ENCODE measurements at regions not wholly inside any gene's neighbourhood (a gene's known extent, or its start where the extent isn't known, plus 50 kb on each side); places are given as distances from the start of the nearest gene placed in this dataset.

DNA sequence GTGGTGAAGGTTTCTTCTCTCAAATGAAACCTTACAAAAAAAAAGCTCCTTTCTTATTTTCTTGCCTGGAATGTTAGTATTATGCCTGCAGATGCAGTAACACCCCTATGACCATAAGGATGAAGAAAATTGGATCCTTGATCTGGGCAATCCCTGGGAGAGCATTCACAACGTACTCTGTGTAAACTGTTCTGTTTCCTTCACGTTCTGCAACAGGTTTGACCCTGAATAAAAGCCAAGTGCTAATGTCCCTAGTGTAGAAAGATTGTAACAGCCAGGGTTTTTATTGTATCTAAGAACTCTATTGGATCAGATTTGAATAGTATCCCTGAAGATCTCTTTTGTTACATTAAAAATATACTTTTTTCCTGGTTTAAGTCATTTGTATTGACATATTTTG, 1639.6 kb upstream of the ACO1 start:
- FAIRE-seq (no peak), ATAC-seq (no peak), DNase-seq (ENCODE audit: low spot score) (no peak)
- ChIA-PET CTCF (ENCODE audit: low intra/inter-chr PET ratio, low total read pairs) (no interaction called here), POLR2A (no interaction called here)
- H3K27me3 ChIP-seq (ENCODE audit: control insufficient read depth in 1 of 2, insufficient read depth in 2 of 2, low read length in 2 of 2): no peaks in the 10 kb centered on the region
- no peaks in the 10 kb centered on the region for H3K36me3 ChIP-seq (replicated peaks in 1 of 2; ENCODE audit: control insufficient read depth in 1 of 2, insufficient read depth in 2 of 2, low read length in 2 of 2)
- intact Hi-C loops (cut with micrococcal nuclease; ENCODE audit: unreplicated experiment) (no loop called here), in situ Hi-C loops (cut with HindIII; ENCODE audit: extremely low pct_ligation_motif_present, low pct_unique_long_range_greater_than_20kb) (no loop called here)
- TF ChIP-seq HNRNPL (IDR thresholded peaks at IDR 0.05; ENCODE audit: low read depth, low read length) (no peak), MXI1 (IDR thresholded peaks at IDR 0.05; ENCODE audit: borderline replicate concordance, low read depth, low read length) (no peak), ONECUT2 (CRISPR knock-in tag; IDR thresholded peaks at IDR 0.05) (no peak), GATA4 (IDR thresholded peaks at IDR 0.05; ENCODE audit: borderline replicate concordance, low read depth) (no peak), ZNF83 (CRISPR knock-in tag; IDR thresholded peaks at IDR 0.05; ENCODE audit: borderline replicate concordance) (no peak), ZNF775 (CRISPR knock-in tag; IDR thresholded peaks at IDR 0.05; ENCODE audit: borderline replicate concordance) (no peak), NFE2L1 (CRISPR knock-in tag; IDR thresholded peaks at IDR 0.05; ENCODE audit: borderline replicate concordance) (no peak), JDP2 (CRISPR knock-in tag; IDR thresholded peaks at IDR 0.05; ENCODE audit: borderline replicate concordance) (no peak)
- TF ChIP-seq, protein P1, sequence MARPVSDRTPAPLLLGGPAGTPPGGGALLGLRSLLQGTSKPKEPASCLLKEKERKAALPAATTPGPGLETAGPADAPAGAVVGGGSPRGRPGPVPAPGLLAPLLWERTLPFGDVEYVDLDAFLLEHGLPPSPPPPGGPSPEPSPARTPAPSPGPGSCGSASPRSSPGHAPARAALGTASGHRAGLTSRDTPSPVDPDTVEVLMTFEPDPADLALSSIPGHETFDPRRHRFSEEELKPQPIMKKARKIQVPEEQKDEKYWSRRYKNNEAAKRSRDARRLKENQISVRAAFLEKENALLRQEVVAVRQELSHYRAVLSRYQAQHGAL (CRISPR knock-in tag; IDR thresholded peaks at IDR 0.05; ENCODE audit: not compliant biosample characterization): no peak
- TF ChIP-seq, protein P2, sequence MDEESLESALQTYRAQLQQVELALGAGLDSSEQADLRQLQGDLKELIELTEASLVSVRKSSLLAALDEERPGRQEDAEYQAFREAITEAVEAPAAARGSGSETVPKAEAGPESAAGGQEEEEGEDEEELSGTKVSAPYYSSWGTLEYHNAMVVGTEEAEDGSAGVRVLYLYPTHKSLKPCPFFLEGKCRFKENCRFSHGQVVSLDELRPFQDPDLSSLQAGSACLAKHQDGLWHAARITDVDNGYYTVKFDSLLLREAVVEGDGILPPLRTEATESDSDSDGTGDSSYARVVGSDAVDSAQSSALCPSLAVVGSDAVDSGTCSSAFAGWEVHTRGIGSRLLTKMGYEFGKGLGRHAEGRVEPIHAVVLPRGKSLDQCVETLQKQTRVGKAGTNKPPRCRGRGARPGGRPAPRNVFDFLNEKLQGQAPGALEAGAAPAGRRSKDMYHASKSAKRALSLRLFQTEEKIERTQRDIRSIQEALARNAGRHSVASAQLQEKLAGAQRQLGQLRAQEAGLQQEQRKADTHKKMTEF (CRISPR knock-in tag; IDR thresholded peaks at IDR 0.05): no peak
- TF ChIP-seq, protein P3, sequence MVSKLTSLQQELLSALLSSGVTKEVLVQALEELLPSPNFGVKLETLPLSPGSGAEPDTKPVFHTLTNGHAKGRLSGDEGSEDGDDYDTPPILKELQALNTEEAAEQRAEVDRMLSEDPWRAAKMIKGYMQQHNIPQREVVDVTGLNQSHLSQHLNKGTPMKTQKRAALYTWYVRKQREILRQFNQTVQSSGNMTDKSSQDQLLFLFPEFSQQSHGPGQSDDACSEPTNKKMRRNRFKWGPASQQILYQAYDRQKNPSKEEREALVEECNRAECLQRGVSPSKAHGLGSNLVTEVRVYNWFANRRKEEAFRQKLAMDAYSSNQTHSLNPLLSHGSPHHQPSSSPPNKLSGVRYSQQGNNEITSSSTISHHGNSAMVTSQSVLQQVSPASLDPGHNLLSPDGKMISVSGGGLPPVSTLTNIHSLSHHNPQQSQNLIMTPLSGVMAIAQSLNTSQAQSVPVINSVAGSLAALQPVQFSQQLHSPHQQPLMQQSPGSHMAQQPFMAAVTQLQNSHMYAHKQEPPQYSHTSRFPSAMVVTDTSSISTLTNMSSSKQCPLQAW (CRISPR knock-in tag; IDR thresholded peaks at IDR 0.05): no peak
- H2AFZ ChIP-seq (ENCODE audit: low read length): no peak overlapping the region
- no peaks in the 10 kb centered on the region for H4K20me1 ChIP-seq (ENCODE audit: insufficient read depth, low read length)
- H3K4me1 ChIP-seq (ENCODE audit: insufficient read depth, low read length): no peaks in the 10 kb centered on the region
- H3K4me3 ChIP-seq (replicated peaks in 1 of 3; ENCODE audit: insufficient read depth in 1 of 3, low read depth in 2 of 3, low read length in 3 of 3): no peak overlapping the region
- H3K9ac ChIP-seq (ENCODE audit: insufficient read depth, low read depth, low read length): no peak overlapping the region
- H3K9me3 ChIP-seq (ENCODE audit: low read length): no peaks in the 10 kb centered on the region
- no peak overlapping the region for H3K27ac ChIP-seq (ENCODE audit: extremely low read length, insufficient read depth, low read length)
- H3K79me2 ChIP-seq (ENCODE audit: insufficient read depth, low read length): no peaks in the 10 kb centered on the region
- 0% methylated on average over 2 of the region's 2 CpGs for WGBS (ENCODE audit: low lambda C conversion rate)
- no TSS peak for BruUV-seq (replicated peaks)
- H3K4me2 ChIP-seq (ENCODE audit: low read depth, low read length): no peak overlapping the region
